Transverse colon (tissue), 4 donors: ENCODE measurements at regions not wholly inside any gene's neighbourhood (a gene's known extent, or its start where the extent isn't known, plus 50 kb on each side); places are given as distances from the start of the nearest gene placed in this dataset.

Experiments
- CTCF ChIP-seq, 5 experiments: fragments of 200-600 bp in 3 of 5; fragments of 450-650 bp in 2 of 5; sonication (generic) in 3 of 5; IDR thresholded peaks; 1 replicate in 2 of 5; 2 replicates in 3 of 5; pipeline ENCODE4 v1.5.1; 2016 to 2017; ENCODE audit warnings: antibody characterized with exemption in 5 of 5, inconsistent platforms in 3 of 5, mild to moderate bottlenecking in 2 of 5, moderate library complexity in 1 of 5
- EP300 ChIP-seq: sonication (generic); formaldehyde crosslinking; IDR thresholded peaks from one replicate; pipeline ENCODE4 v1.6.1; 2017; ENCODE audit warnings: antibody characterized with exemption, low read depth
- POLR2A ChIP-seq: fragments of 450-650 bp; IDR thresholded peaks from one replicate; pipeline ENCODE4 v1.6.1; 2016; ENCODE audit warnings: antibody characterized with exemption, mild to moderate bottlenecking, moderate library complexity
- POLR2AphosphoS5 ChIP-seq, 3 donors: sonication (generic); formaldehyde crosslinking; IDR thresholded peaks; one replicate each; pipeline ENCODE4 v1.6.1; 2016; ENCODE audit warnings: antibody characterized with exemption in 3 of 3

GRCh38 chr18:11512096-11513025 lies 97.0 kb upstream of the SLC35G4 start:
- TF ChIP-seq CTCF (IDR thresholded peaks at IDR 0.05) (no peak), POLR2A (no peak), POLR2AphosphoS5 (IDR thresholded peaks at IDR 0.05) (no peak), EP300 (no peak)
